ENCODE measurements at regions not wholly inside any gene's neighbourhood (a gene's known extent, or its start where the extent isn't known, plus 50 kb on each side); places are given as distances from the start of the nearest gene placed in this dataset.

DNA sequence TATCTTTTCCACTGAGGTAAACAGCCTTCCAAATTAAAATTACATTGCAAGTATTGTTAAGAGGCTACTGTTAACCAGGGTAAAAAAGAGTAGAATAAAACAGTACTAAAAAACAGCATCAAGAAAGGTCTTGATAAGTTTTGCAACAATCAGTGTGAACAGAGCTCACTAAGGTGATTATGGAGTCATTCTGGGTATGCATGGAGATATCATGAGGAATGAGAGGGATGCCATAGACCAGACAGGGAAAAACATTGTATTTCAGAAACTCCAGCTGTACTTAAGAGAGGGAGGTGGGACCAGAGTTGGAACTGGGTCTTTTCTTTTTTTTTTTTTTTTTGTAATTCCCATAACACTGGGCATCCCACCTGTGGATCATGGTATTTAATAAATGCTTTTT lies 549.6 kb downstream of the INHBA start (continued):
- TF ChIP-seq MAFK (IDR thresholded peaks at IDR 0.05; ENCODE audit: low read depth, low read length) (no peak), CTBP2 (IDR thresholded peaks at IDR 0.05; ENCODE audit: borderline replicate concordance, insufficient read depth, insufficient read length, low read length) (no peak), TBP (IDR thresholded peaks at IDR 0.05; ENCODE audit: low read depth, low read length) (no peak), ZNF274 (IDR thresholded peaks at IDR 0.05; ENCODE audit: borderline replicate concordance, extremely low read depth, low read length) (no peak)
